GM19455 (cell line): ENCODE measurements at regions not wholly inside any gene's neighbourhood (a gene's known extent, or its start where the extent isn't known, plus 50 kb on each side); places are given as distances from the start of the nearest gene placed in this dataset.

Source experiments
- ATAC-seq: cut with Tn5 transposase; IDR thresholded peaks from one replicate; pipeline ENCODE4 v1.9.1; 2021; ENCODE audit not compliant: unreplicated experiment

- no peak for ATAC-seq
Measured at GRCh38 chr15:62756326-62756994, 286.1 kb upstream of the TPM1 start.

- ATAC-seq = no peak
Measured at GRCh38 chr15:62756995-62757360, 285.6 kb upstream of the TPM1 start.

GRCh38 chr15:62757535-62757934 is 285.0 kb upstream of the TPM1 start:
- no peak for ATAC-seq

GRCh38 chr15:62758126-62758951 is 284.2 kb upstream of the TPM1 start:
- no peak for ATAC-seq

- ATAC-seq = no peak
Measured at GRCh38 chr15:62758952-62759349, 283.6 kb upstream of the TPM1 start.

GRCh38 chr15:62760538-62760937 is 282.0 kb upstream of the TPM1 start:
- no peak for ATAC-seq

GRCh38 chr15:62765916-62766315 is 276.6 kb upstream of the TPM1 start:
- no peak for ATAC-seq

GRCh38 chr15:62766599-62766998 is 275.9 kb upstream of the TPM1 start:
- no peak for ATAC-seq

GRCh38 chr15:62769604-62770003 is 272.9 kb upstream of the TPM1 start:
- ATAC-seq = no peak

- no peak for ATAC-seq
Measured at GRCh38 chr15:62770111-62770660, 272.4 kb upstream of the TPM1 start.

GRCh38 chr15:62770752-62771151 is 271.8 kb upstream of the TPM1 start:
- ATAC-seq = no peak

- ATAC-seq = no peak
Measured at GRCh38 chr15:62771234-62771633, 271.3 kb upstream of the TPM1 start.

- no peak for ATAC-seq
Measured at GRCh38 chr15:62773369-62774165, 269.0 kb upstream of the TPM1 start.

- ATAC-seq = no peak
Measured at GRCh38 chr15:62775932-62776331, 266.6 kb upstream of the TPM1 start.

GRCh38 chr15:62777671-62778070 is 264.9 kb upstream of the TPM1 start:
- no peak for ATAC-seq

GRCh38 chr15:62779036-62779770 is 263.3 kb upstream of the TPM1 start:
- no peak for ATAC-seq

- ATAC-seq = no peak
Measured at GRCh38 chr15:62779899-62780298, 262.6 kb upstream of the TPM1 start.

GRCh38 chr15:62781081-62781497 is 261.5 kb upstream of the TPM1 start:
- ATAC-seq = no peak

- no peak for ATAC-seq
Measured at GRCh38 chr15:62782071-62782841, 260.3 kb upstream of the TPM1 start.

GRCh38 chr15:62782896-62783295 is 259.7 kb upstream of the TPM1 start:
- ATAC-seq = no peak
